ENCODE measurements at regions not wholly inside any gene's neighbourhood (a gene's known extent, or its start where the extent isn't known, plus 50 kb on each side); places are given as distances from the start of the nearest gene placed in this dataset.
"Not testable (repeated sequence)": the region's sequence is repeated elsewhere in the genome, so short reads cannot be mapped to it uniquely, and the experiment has no call there.

GRCh38 chr12:115319446-115320040, 635.6 kb upstream of the TBX3 start:
- DNase-seq (ENCODE audit: low spot score) = no peak

- peak; percentile 22 for DNase-seq (ENCODE audit: low spot score)
These were observed 630.0 kb upstream of the TBX3 start for GRCh38 chr12:115313929-115314328.

GRCh38 chr12:115312901-115313300, 628.9 kb upstream of the TBX3 start:
- DNase-seq (ENCODE audit: low spot score) = no peak

GRCh38 chr12:115311875-115312274, 627.9 kb upstream of the TBX3 start:
- no peak for DNase-seq (ENCODE audit: low spot score)

- no peak for DNase-seq (ENCODE audit: low spot score)
These were observed 624.9 kb upstream of the TBX3 start for GRCh38 chr12:115308918-115309317.

- DNase-seq (ENCODE audit: low spot score) = no peak
These were observed 622.4 kb upstream of the TBX3 start for GRCh38 chr12:115306380-115306779.

- DNase-seq (ENCODE audit: low spot score) = no peak
These were observed 621.9 kb upstream of the TBX3 start for GRCh38 chr12:115305867-115306266.

GRCh38 chr12:115305275-115305674, 621.3 kb upstream of the TBX3 start:
- no peak for DNase-seq (ENCODE audit: low spot score)

- DNase-seq (ENCODE audit: low spot score) = no peak
These were observed 619.8 kb upstream of the TBX3 start for GRCh38 chr12:115303723-115304309.

GRCh38 chr12:115297445-115297844, 613.5 kb upstream of the TBX3 start:
- DNase-seq (ENCODE audit: low spot score) = no peak

GRCh38 chr12:115296613-115297198, 612.7 kb upstream of the TBX3 start:
- no peak for DNase-seq (ENCODE audit: low spot score)

GRCh38 chr12:115295886-115296285, 611.9 kb upstream of the TBX3 start:
- no peak for DNase-seq (ENCODE audit: low spot score)

- no peak for DNase-seq (ENCODE audit: low spot score)
These were observed 610.6 kb upstream of the TBX3 start for GRCh38 chr12:115294453-115295133.

GRCh38 chr12:115285429-115285828, 601.5 kb upstream of the TBX3 start:
- DNase-seq (ENCODE audit: low spot score) = not testable (repeated sequence)

GRCh38 chr12:115273456-115273855, 589.5 kb upstream of the TBX3 start:
- DNase-seq (ENCODE audit: low spot score) = no peak

GRCh38 chr12:115268451-115268850, 584.5 kb upstream of the TBX3 start:
- DNase-seq (ENCODE audit: low spot score) = no peak

- no peak for DNase-seq (ENCODE audit: low spot score)
These were observed 583.9 kb upstream of the TBX3 start for GRCh38 chr12:115267891-115268290.

GRCh38 chr12:115267464-115267863, 583.5 kb upstream of the TBX3 start:
- no peak for DNase-seq (ENCODE audit: low spot score)

- DNase-seq (ENCODE audit: low spot score) = no peak
These were observed 580.6 kb upstream of the TBX3 start for GRCh38 chr12:115264605-115265004.

GRCh38 chr12:115261691-115262398, 577.9 kb upstream of the TBX3 start:
- DNase-seq (ENCODE audit: low spot score) = no peak

- no peak for DNase-seq (ENCODE audit: low spot score)
These were observed 577.0 kb upstream of the TBX3 start for GRCh38 chr12:115260762-115261675.
